ENCODE measurements at regions not wholly inside any gene's neighbourhood (a gene's known extent, or its start where the extent isn't known, plus 50 kb on each side); places are given as distances from the start of the nearest gene placed in this dataset.
"Not testable (repeated sequence)": the region's sequence is repeated elsewhere in the genome, so short reads cannot be mapped to it uniquely, and the experiment has no call there.

DNA sequence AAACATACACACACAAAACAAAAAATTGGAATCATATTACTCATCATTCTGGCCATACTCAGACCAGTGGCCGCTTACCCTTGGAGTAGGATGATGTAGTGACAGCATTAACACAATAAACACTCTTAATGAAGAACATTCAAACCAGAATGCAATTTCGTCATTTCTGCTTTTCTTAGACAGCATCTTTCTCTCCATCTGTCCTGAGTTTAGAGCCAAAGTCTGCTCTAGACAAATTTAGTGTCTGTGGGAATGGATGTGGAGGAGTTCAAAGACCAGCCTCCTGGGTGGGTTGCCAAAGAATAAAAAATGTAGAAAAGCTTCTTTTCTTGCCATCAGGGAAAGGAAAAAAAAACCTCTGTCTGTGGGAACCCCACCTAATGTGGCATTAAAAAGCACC, 212.4 kb upstream of the POU1F1 start:
- DNase-seq: no peak
- no peaks in the 10 kb centered on the region for H3K9me3 ChIP-seq
- WGBS, 2 donors: 43 to 56% methylated on average over 2 of the region's 2 CpGs

DNA sequence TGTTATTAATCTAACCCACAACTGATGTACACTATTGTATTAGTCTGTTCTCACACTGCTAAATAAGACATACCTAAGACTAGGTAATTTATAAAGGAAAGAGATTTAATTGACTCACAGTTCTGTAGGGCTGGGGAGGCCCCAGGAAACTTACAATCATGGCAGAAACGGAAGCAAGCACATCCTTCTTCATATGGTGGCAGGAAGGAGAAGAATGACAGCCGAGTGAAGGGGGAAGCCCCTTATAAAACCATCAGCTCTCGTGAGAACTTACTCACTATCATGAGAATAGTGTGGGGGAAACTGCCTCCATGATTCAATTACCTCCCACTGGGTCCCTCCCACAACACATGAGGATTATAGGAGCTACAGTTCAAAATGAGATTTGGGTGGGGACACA, 210.3 kb upstream of the POU1F1 start:
- H3K4me3 ChIP-seq; intact Hi-C loops (cut with DNase I); H3K36me3 ChIP-seq (replicated peaks in 1 of 2; ENCODE audit: insufficient read depth in 1 of 2, low read depth in 2 of 2); H3K27me3 ChIP-seq; DNase-seq; ATAC-seq; H3K9me3 ChIP-seq; H3K27ac ChIP-seq; H3K4me1 ChIP-seq: not testable (repeated sequence)
- WGBS, 2 donors: 45 to 55% methylated on average over 3 of the region's 3 CpGs

More for the DNA sequence above, 212.4 kb upstream of the POU1F1 start:
- Histone ChIP-seq H3K4me3 (no peak overlapping the region), H3K27ac (no peak overlapping the region), H3K27me3 (no peaks in the 10 kb centered on the region), H3K4me1 (no peaks in the 10 kb centered on the region), H3K36me3 (replicated peaks in 1 of 2; ENCODE audit: insufficient read depth in 1 of 2, low read depth in 2 of 2) (no peaks in the 10 kb centered on the region)
- intact Hi-C loops (cut with DNase I): no loop called here
- ATAC-seq: no peak
- TF ChIP-seq, protein P1, sequence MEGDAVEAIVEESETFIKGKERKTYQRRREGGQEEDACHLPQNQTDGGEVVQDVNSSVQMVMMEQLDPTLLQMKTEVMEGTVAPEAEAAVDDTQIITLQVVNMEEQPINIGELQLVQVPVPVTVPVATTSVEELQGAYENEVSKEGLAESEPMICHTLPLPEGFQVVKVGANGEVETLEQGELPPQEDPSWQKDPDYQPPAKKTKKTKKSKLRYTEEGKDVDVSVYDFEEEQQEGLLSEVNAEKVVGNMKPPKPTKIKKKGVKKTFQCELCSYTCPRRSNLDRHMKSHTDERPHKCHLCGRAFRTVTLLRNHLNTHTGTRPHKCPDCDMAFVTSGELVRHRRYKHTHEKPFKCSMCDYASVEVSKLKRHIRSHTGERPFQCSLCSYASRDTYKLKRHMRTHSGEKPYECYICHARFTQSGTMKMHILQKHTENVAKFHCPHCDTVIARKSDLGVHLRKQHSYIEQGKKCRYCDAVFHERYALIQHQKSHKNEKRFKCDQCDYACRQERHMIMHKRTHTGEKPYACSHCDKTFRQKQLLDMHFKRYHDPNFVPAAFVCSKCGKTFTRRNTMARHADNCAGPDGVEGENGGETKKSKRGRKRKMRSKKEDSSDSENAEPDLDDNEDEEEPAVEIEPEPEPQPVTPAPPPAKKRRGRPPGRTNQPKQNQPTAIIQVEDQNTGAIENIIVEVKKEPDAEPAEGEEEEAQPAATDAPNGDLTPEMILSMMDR (IDR thresholded peaks at IDR 0.05): no peak
- no peak for TF ChIP-seq POLR2A (IDR thresholded peaks at IDR 0.05)

DNA sequence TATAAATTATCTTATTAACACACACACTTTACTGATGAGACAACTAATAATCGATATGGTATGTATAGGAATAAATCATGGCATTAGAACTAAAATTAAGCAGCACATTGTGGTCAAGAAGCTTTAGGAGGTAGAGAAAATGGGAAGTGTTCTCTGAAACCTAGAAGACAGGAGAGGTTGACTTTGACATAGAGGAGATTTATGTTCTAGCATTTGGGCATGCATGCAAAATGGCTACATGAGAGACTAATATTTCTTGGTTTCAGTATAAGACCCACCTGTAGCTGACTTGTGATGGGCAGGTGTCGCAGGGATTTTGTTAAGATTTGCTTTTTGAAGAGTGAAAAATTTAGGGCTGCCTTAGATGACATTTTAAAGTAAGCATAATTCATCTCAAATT, 209.7 kb upstream of the POU1F1 start:
- no peaks in the 10 kb centered on the region for H3K27me3 ChIP-seq
- H3K36me3 ChIP-seq (replicated peaks in 1 of 2; ENCODE audit: insufficient read depth in 1 of 2, low read depth in 2 of 2): no peaks in the 10 kb centered on the region
- WGBS, 2 donors: 0 to 20% methylated on average over 2 of the region's 2 CpGs
- H3K4me1 ChIP-seq: no peaks in the 10 kb centered on the region
- no peak overlapping the region for H3K4me3 ChIP-seq
- H3K27ac ChIP-seq: no peak overlapping the region
- H3K9me3 ChIP-seq: no peaks in the 10 kb centered on the region
- intact Hi-C loops (cut with DNase I): no loop called here
- DNase-seq (no peak), ATAC-seq (no peak)
- TF ChIP-seq, protein P1 (IDR thresholded peaks at IDR 0.05): no peak
- TF ChIP-seq POLR2A (IDR thresholded peaks at IDR 0.05): no peak

DNA sequence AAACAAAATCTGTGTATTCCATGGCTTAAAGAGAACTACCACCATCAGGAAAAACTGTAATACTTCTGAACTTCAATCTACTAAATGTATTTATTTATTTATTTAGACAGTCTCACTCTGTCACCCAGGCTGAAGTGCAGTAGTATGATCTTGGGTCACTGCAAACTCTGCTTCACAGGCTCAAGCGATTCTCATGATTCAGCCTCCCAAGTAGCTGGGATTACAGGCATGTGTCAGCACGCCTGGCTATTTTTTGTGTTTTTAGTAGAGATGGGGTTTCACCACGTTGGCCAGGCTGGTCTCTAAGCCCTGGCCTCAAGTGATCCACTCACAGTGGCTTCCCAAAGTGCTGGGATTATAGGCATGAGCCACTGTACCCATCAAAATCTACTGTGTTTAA, 202.3 kb upstream of the POU1F1 start:
- TF ChIP-seq, protein P1 (IDR thresholded peaks at IDR 0.05): no peak
- TF ChIP-seq POLR2A (IDR thresholded peaks at IDR 0.05): no peak
- no peaks in the 10 kb centered on the region for H3K36me3 ChIP-seq (replicated peaks in 1 of 2; ENCODE audit: insufficient read depth in 1 of 2, low read depth in 2 of 2)
- DNase-seq (no peak), ATAC-seq (no peak)
- no peaks in the 10 kb centered on the region for H3K4me1 ChIP-seq
- intact Hi-C loops (cut with DNase I): no loop called here
- H3K9me3 ChIP-seq: no peaks in the 10 kb centered on the region
- 54 to 63% methylated on average over 3 of the region's 3 CpGs for WGBS, 2 donors
- H3K4me3 ChIP-seq: no peak overlapping the region
- no peak overlapping the region for H3K27ac ChIP-seq
- no peaks in the 10 kb centered on the region for H3K27me3 ChIP-seq

DNA sequence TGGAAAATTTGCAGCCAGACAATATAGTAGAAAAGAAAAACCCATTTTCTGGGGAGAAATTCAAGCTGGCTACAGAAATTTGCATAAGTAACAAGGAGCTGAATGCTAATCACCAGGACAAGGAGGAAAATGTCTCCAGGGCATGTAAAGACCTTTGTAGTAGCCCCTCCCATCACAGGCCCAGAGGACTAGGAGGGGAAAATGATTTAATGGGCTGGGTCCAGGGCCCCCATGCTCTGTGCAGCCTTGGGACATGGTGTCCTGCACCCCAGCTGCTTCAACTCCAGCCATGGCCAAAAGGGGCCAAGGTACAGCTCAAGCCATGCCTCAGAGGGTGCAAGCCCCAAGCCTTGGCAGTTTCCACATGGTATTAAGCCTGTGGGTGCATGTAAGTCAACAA, 197.6 kb upstream of the POU1F1 start:
- Histone ChIP-seq H3K27me3 (no peaks in the 10 kb centered on the region), H3K36me3 (replicated peaks in 1 of 2; ENCODE audit: insufficient read depth in 1 of 2, low read depth in 2 of 2) (no peaks in the 10 kb centered on the region), H3K27ac (no peak overlapping the region), H3K9me3 (no peaks in the 10 kb centered on the region), H3K4me1 (no peaks in the 10 kb centered on the region), H3K4me3 (no peak overlapping the region)
- no peak for TF ChIP-seq POLR2A (IDR thresholded peaks at IDR 0.05)
- ATAC-seq: no peak
- intact Hi-C loops (cut with DNase I): no loop called here
- no peak for DNase-seq

DNA sequence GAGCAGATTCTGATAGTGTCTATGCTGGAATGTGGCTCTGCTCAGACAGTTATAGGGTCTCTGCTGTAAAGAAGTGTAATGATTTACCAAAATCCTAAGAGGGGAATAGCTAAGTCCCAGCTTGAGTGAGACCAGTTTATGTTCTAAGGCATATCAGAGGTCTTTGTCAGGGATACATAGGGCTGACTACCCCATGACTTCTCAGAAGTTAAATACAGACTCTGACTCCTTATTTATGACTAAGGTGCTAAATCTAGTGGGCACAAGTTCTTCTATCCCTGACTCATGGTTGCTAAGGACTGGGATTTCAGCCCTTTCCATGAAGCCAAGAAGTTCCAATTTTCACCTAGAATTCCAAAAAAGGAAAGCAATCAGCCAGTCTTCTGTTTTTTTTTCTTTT, 192.6 kb upstream of the POU1F1 start:
- intact Hi-C loops (cut with DNase I): no loop called here
- no peak for ATAC-seq
- TF ChIP-seq POLR2A (IDR thresholded peaks at IDR 0.05): no peak
- TF ChIP-seq, protein P1 (IDR thresholded peaks at IDR 0.05): no peak

More for the DNA sequence above, 192.6 kb upstream of the POU1F1 start:
- Histone ChIP-seq H3K27me3 (no peaks in the 10 kb centered on the region), H3K27ac (no peak overlapping the region), H3K36me3 (replicated peaks in 1 of 2; ENCODE audit: insufficient read depth in 1 of 2, low read depth in 2 of 2) (no peaks in the 10 kb centered on the region), H3K4me3 (no peak overlapping the region), H3K4me1 (no peaks in the 10 kb centered on the region), H3K9me3 (no peaks in the 10 kb centered on the region)
- no peak for DNase-seq

Measured in body of pancreas (tissue), 4 donors.